HG03520 (cell line): ENCODE measurements at regions not wholly inside any gene's neighbourhood (a gene's known extent, or its start where the extent isn't known, plus 50 kb on each side); places are given as distances from the start of the nearest gene placed in this dataset.

ENCODE experiments used
- ATAC-seq: cut with Tn5 transposase; IDR thresholded peaks from one replicate; pipeline ENCODE4 v1.9.1; 2021; ENCODE audit warnings: mild to moderate bottlenecking, moderate library complexity; ENCODE audit not compliant: unreplicated experiment

GRCh38 chr22:47393191-47393590 lies 630.7 kb downstream of the TBC1D22A start:
- ATAC-seq = no peak

GRCh38 chr22:47392729-47393128 lies 630.3 kb downstream of the TBC1D22A start:
- ATAC-seq = no peak

GRCh38 chr22:47392054-47392347 lies 629.6 kb downstream of the TBC1D22A start:
- ATAC-seq = no peak

GRCh38 chr22:47391169-47392053 lies 629.0 kb downstream of the TBC1D22A start:
- ATAC-seq = no peak

- ATAC-seq = no peak
These were observed 627.8 kb downstream of the TBC1D22A start for GRCh38 chr22:47390026-47390970.

GRCh38 chr22:47389201-47389600 lies 626.8 kb downstream of the TBC1D22A start:
- no peak for ATAC-seq

- no peak for ATAC-seq
These were observed 626.3 kb downstream of the TBC1D22A start for GRCh38 chr22:47388778-47389177.

- no peak for ATAC-seq
These were observed 625.9 kb downstream of the TBC1D22A start for GRCh38 chr22:47388331-47388730.

GRCh38 chr22:47386812-47387510 lies 624.5 kb downstream of the TBC1D22A start:
- no peak for ATAC-seq

- no peak for ATAC-seq
These were observed 622.5 kb downstream of the TBC1D22A start for GRCh38 chr22:47384977-47385376.

GRCh38 chr22:47382164-47382890 lies 619.9 kb downstream of the TBC1D22A start:
- ATAC-seq = no peak

- no peak for ATAC-seq
These were observed 618.8 kb downstream of the TBC1D22A start for GRCh38 chr22:47381240-47381639.

GRCh38 chr22:47380692-47381091 lies 618.2 kb downstream of the TBC1D22A start:
- no peak for ATAC-seq

- no peak for ATAC-seq
These were observed 616.6 kb downstream of the TBC1D22A start for GRCh38 chr22:47379037-47379436.

- ATAC-seq = no peak
These were observed 615.6 kb downstream of the TBC1D22A start for GRCh38 chr22:47377926-47378560.

- no peak for ATAC-seq
These were observed 614.6 kb downstream of the TBC1D22A start for GRCh38 chr22:47376901-47377505.

GRCh38 chr22:47376322-47376700 lies 613.9 kb downstream of the TBC1D22A start:
- ATAC-seq = no peak

- no peak for ATAC-seq
These were observed 613.3 kb downstream of the TBC1D22A start for GRCh38 chr22:47375621-47376321.
